ENCODE measurements at regions not wholly inside any gene's neighbourhood (a gene's known extent, or its start where the extent isn't known, plus 50 kb on each side); places are given as distances from the start of the nearest gene placed in this dataset.

DNA sequence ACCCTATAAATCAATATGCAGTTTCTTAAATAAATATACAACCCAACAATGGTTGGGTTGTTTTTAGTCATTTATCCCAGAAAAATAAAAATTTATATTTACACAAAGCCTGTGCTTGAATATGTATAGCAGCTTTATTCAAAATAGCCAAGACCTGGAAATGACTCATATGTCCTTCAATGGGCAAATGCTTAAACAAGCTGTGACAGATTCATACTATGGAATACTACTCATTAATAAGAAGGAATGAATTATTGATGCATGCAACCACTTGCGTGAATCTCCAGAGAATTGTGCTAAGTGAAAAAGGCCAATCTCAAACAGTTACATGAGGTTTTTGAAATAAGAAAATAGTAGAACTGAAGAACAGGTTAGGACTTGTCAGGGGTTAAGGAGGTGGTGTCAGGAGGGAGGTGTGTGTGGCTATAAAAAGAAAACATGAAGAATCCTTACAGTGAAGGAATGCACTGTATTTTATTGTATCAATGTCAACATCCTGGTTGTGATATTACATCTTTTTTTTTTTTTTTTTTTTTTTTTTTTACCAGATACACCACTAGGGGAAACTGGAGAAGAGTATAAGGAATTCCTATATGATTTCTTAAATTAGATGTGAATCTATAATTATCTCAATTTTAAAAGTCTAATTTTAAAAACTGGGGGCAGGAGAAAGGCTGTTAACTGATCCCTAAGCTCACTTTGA, 82.4 kb upstream of the CD44 start:
- H3K79me2 ChIP-seq (ENCODE audit: control insufficient read depth, insufficient read depth, low read length): no peaks in the 10 kb centered on the region
- ChIA-PET CTCF (ENCODE audit: low intra/inter-chr PET ratio) (no interaction called here), POLR2A (interaction anchor here (0.5 kb wide), 1 partner anchor 487 kb away, joined by 3 read pairs; no protein-coding TSS in a partner anchor)
- H3K27ac ChIP-seq (ENCODE audit: extremely low read depth, low read depth, low read length): no peak overlapping the region
- WGBS (ENCODE audit: insufficient coverage, low coverage, missing lambda C conversion rate): 72% methylated on average over 1 of the region's 1 CpG
- TF ChIP-seq PCBP2 (IDR thresholded peaks at IDR 0.05; ENCODE audit: low read depth, low read length, poor library complexity, severe bottlenecking): no peak
- TF ChIP-seq ZNF165 (CRISPR knock-in tag; IDR thresholded peaks at IDR 0.05; ENCODE audit: borderline replicate concordance): no peak
- TF ChIP-seq BRD4 (IDR thresholded peaks at IDR 0.05): no peak
- TF ChIP-seq SUPT5H (IDR thresholded peaks at IDR 0.05): no peak
- no peak for TF ChIP-seq ZSCAN32 (CRISPR knock-in tag; IDR thresholded peaks at IDR 0.05)
- peaks cover 0 to 4% of the 10 kb centered on the region in 2 experiments; a peak in 1 of 5 replicates for H3K4me1 ChIP-seq (replicated peaks in 1 of 2; ENCODE audit: control insufficient read depth in 2 of 2, insufficient read depth in 2 of 2, low read length in 2 of 2)
- no peak for FAIRE-seq
- no peak overlapping the region for H3K9ac ChIP-seq (ENCODE audit: insufficient read depth in 1 of 2, low read depth in 2 of 2, low read length in 2 of 2)
- in situ Hi-C loops (cut with MboI) (no loop called here), intact Hi-C loops (cut with micrococcal nuclease) (no loop called here)
- no peak overlapping the region for H2AFZ ChIP-seq (ENCODE audit: low read depth, low read length)
- H3K36me3 ChIP-seq (ENCODE audit: control insufficient read depth, insufficient read depth, low read length): no peaks in the 10 kb centered on the region
- H3K9me3 ChIP-seq (replicated peaks; ENCODE audit: control insufficient read depth, insufficient read depth, low read depth, low read length): no peaks in the 10 kb centered on the region
- no peak for ATAC-seq
- H3K4me2 ChIP-seq (ENCODE audit: insufficient read depth, low read length): no peak overlapping the region
- H4K20me1 ChIP-seq (replicated peaks; ENCODE audit: control insufficient read depth, insufficient read depth, low read length): no peaks in the 10 kb centered on the region
- no peak overlapping the region for H3K4me3 ChIP-seq
- no peak for DNase-seq (ENCODE audit: extremely low read depth in 1 of 4, low spot score in 3 of 4)
- H3K9me1 ChIP-seq (ENCODE audit: control insufficient read depth, insufficient read depth, low read length): no peaks in the 10 kb centered on the region
- no TSS peak for BruUV-seq (replicated peaks)
- H3K27me3 ChIP-seq (ENCODE audit: control insufficient read depth in 2 of 2, insufficient read depth in 2 of 2, low read length in 2 of 2): peaks cover 0 to 3% of the 10 kb centered on the region in 2 experiments; a peak in 1 of 5 replicates
